HS-5 (cell line): ENCODE measurements at regions not wholly inside any gene's neighbourhood (a gene's known extent, or its start where the extent isn't known, plus 50 kb on each side); places are given as distances from the start of the nearest gene placed in this dataset.
"Not testable (repeated sequence)": the region's sequence is repeated elsewhere in the genome, so short reads cannot be mapped to it uniquely, and the experiment has no call there.

Source experiments
- DNase-seq: peaks from one replicate; pipeline ENCODE4 v3.0.0-alpha.2; 2012; ENCODE audit warnings: low read depth

- no peak for DNase-seq
Observed at GRCh38 chr9:129317179-129318011, 139.3 kb upstream of the IER5L start.

GRCh38 chr9:129316281-129317030 is 138.4 kb upstream of the IER5L start:
- no peak for DNase-seq

- no peak for DNase-seq
Observed at GRCh38 chr9:129313331-129313955, 135.4 kb upstream of the IER5L start.

- DNase-seq = no peak
Observed at GRCh38 chr9:129312251-129313122, 134.4 kb upstream of the IER5L start.

- DNase-seq = no peak
Observed at GRCh38 chr9:129311643-129312042, 133.6 kb upstream of the IER5L start.

- no peak for DNase-seq
Observed at GRCh38 chr9:129310666-129311350, 132.7 kb upstream of the IER5L start.

- no peak for DNase-seq
Observed at GRCh38 chr9:129309906-129310305, 131.8 kb upstream of the IER5L start.

GRCh38 chr9:129309041-129309430 is 131.0 kb upstream of the IER5L start:
- DNase-seq = no peak

GRCh38 chr9:129307227-129307970 is 129.3 kb upstream of the IER5L start:
- no peak for DNase-seq

- DNase-seq = no peak
Observed at GRCh38 chr9:129306318-129306973, 128.4 kb upstream of the IER5L start.

- DNase-seq = no peak
Observed at GRCh38 chr9:129305246-129305645, 127.2 kb upstream of the IER5L start.

GRCh38 chr9:129301941-129302340 is 123.9 kb upstream of the IER5L start:
- DNase-seq = no peak

- DNase-seq = not testable (repeated sequence)
Observed at GRCh38 chr9:129296195-129296594, 118.1 kb upstream of the IER5L start.

- DNase-seq = no peak
Observed at GRCh38 chr9:129291041-129291501, 113.0 kb upstream of the IER5L start.

- no peak for DNase-seq
Observed at GRCh38 chr9:129290606-129291005, 112.5 kb upstream of the IER5L start.

- DNase-seq = no peak
Observed at GRCh38 chr9:129289883-129290282, 111.8 kb upstream of the IER5L start.

- no peak for DNase-seq
Observed at GRCh38 chr9:129289131-129289731, 111.2 kb upstream of the IER5L start.

GRCh38 chr9:129287619-129288305 is 109.7 kb upstream of the IER5L start:
- no peak for DNase-seq
